ENCODE measurements at regions not wholly inside any gene's neighbourhood (a gene's known extent, or its start where the extent isn't known, plus 50 kb on each side); places are given as distances from the start of the nearest gene placed in this dataset.

- no peaks in the 10 kb centered on the region for H3K27me3 ChIP-seq (replicated peaks in 1 of 4; ENCODE audit: control insufficient read depth in 3 of 4, extremely low read depth in 1 of 4, insufficient read depth in 3 of 4, low read length in 3 of 4)
- no peak overlapping the region for H2BK5ac ChIP-seq (ENCODE audit: low read depth, low read length)
- POLR2A ChIA-PET (ENCODE audit: partially characterized antibody) = no interaction called here
- no peak overlapping the region for H3K9ac ChIP-seq (replicated peaks in 1 of 4; ENCODE audit: extremely low read depth in 1 of 4, low read depth in 3 of 4, low read length in 3 of 4)
- H2BK20ac ChIP-seq (ENCODE audit: low read length) = no peak overlapping the region
- H3K4ac ChIP-seq (replicated peaks; ENCODE audit: insufficient read length, low read depth, low read length) = no peak overlapping the region
- no peak for DNase-seq (ENCODE audit: low read depth in 1 of 2, low spot score in 2 of 2)
- no peak overlapping the region for H4K8ac ChIP-seq (ENCODE audit: extremely low read depth, insufficient read depth, low read length)
- H3K23me2 ChIP-seq (ENCODE audit: low read depth, low read length) = no peaks in the 10 kb centered on the region
- 72% methylated on average over 8 of the region's 8 CpGs; no CpG with 5 or more reads in 1 of the 2 experiments for WGBS, 2 experiments (ENCODE audit: extremely low coverage in 1 of 2, insufficient coverage in 1 of 2, insufficient read length in 1 of 2, insufficient replicate concordance in 2 of 2, low coverage in 1 of 2, low lambda C conversion rate in 2 of 2, missing lambda C conversion rate in 1 of 2)
- no peak overlapping the region for H4K91ac ChIP-seq (replicated peaks; ENCODE audit: insufficient read length, low read length)
- H3K4me3 ChIP-seq (ENCODE audit: extremely low read depth in 1 of 4, insufficient read depth in 2 of 4, low read depth in 3 of 4, low read length in 4 of 4) = no peak overlapping the region
- no peak overlapping the region for H2AFZ ChIP-seq (ENCODE audit: low read length)
- no peak overlapping the region for H2BK12ac ChIP-seq (ENCODE audit: low read depth, low read length)
- H2AK5ac ChIP-seq (ENCODE audit: low read depth, low read length) = no peak overlapping the region
- H3K79me2 ChIP-seq (ENCODE audit: control insufficient read depth in 1 of 2, insufficient read depth in 2 of 2, low read length in 2 of 2) = no peaks in the 10 kb centered on the region
- H2BK120ac ChIP-seq (replicated peaks; ENCODE audit: low read depth, low read length) = no peak overlapping the region
- no peak overlapping the region for H3K14ac ChIP-seq (ENCODE audit: insufficient read length)
- no peak overlapping the region for H2BK15ac ChIP-seq (ENCODE audit: low read length)
- H3K56ac ChIP-seq (replicated peaks; ENCODE audit: insufficient read length, low read depth, low read length) = no peak overlapping the region
- H3K36me3 ChIP-seq (ENCODE audit: control insufficient read depth in 2 of 4, insufficient read depth in 4 of 4, low read length in 3 of 4) = no peaks in the 10 kb centered on the region
- CTCF ChIA-PET (ENCODE audit: partially characterized antibody) = no interaction called here
- H3K23ac ChIP-seq (ENCODE audit: insufficient read length) = no peak overlapping the region
- H3K9me3 ChIP-seq (ENCODE audit: insufficient read depth in 2 of 2, low read depth in 1 of 2, low read length in 1 of 2) = peaks cover 3 to 4% of the 10 kb centered on the region in 2 experiments; a peak in 3 of 4 replicates
- H3K4me2 ChIP-seq (ENCODE audit: insufficient read depth in 1 of 2, low read depth in 2 of 2, low read length in 2 of 2) = no peak overlapping the region
- H3K4me1 ChIP-seq (replicated peaks in 1 of 4; ENCODE audit: control insufficient read depth in 3 of 4, insufficient read depth in 4 of 4, low read length in 3 of 4) = peaks cover 0 to 7% (median 6%) of the 10 kb centered on the region in 4 experiments; a peak in 4 of 7 replicates
- H3K27ac ChIP-seq (ENCODE audit: low read depth, low read length) = no peak overlapping the region
- H4K5ac ChIP-seq (ENCODE audit: insufficient read length, low read depth, low read length) = no peak overlapping the region
- H3K18ac ChIP-seq (ENCODE audit: extremely low read depth, low read length) = no peak overlapping the region
- H4K20me1 ChIP-seq (replicated peaks in 1 of 2; ENCODE audit: control insufficient read depth in 1 of 2, insufficient read depth in 2 of 2, low read length in 2 of 2) = no peaks in the 10 kb centered on the region
- no peak for FAIRE-seq
- H3K79me1 ChIP-seq (ENCODE audit: low read depth, low read length) = no peaks in the 10 kb centered on the region
- no peak for TF ChIP-seq SIX5 (IDR thresholded peaks at IDR 0.05; ENCODE audit: low read depth, low read length)
- TF ChIP-seq BACH1 (IDR thresholded peaks at IDR 0.05; ENCODE audit: low read length) = no peak
- TF ChIP-seq KDM5A (IDR thresholded peaks at IDR 0.05; ENCODE audit: low read length) = no peak
- TF ChIP-seq CEBPB (IDR thresholded peaks at IDR 0.05; ENCODE audit: low read depth, low read length) = no peak
- TF ChIP-seq HDAC2 (IDR thresholded peaks at IDR 0.05; ENCODE audit: borderline replicate concordance in 1 of 2, low read depth in 2 of 2, low read length in 2 of 2) = no peak
- no peak for TF ChIP-seq SUZ12 (IDR thresholded peaks at IDR 0.05; ENCODE audit: low read length)
- TF ChIP-seq EGR1 (IDR thresholded peaks at IDR 0.05; ENCODE audit: borderline replicate concordance, low read depth, low read length) = no peak
- no peak for TF ChIP-seq SIRT6 (IDR thresholded peaks at IDR 0.05; ENCODE audit: low read length)
Measured at GRCh38 chr4:87732033-87732765, 67.2 kb upstream of the IBSP start.

Data from H1 (cell line).